PC-9 (cell line): ENCODE measurements at regions not wholly inside any gene's neighbourhood (a gene's known extent, or its start where the extent isn't known, plus 50 kb on each side); places are given as distances from the start of the nearest gene placed in this dataset.

Source experiments
- BruUV-seq: library from RNA; stranded (reverse); fragments of 400-500 nt; replicated peaks from 2 replicates; lab custom pipeline; 2021; lab: Mats Ljungman, UMichigan
- CTCF ChIA-PET: fragments of 300-600 bp; sonication (Branson Sonifier 250); formaldehyde crosslinking; loops from one replicate; lab custom pipeline; 2022; ENCODE audit warnings: antibody characterized with exemption; lab: Charles Lee
- POLR2A ChIA-PET: fragments of 300-600 bp; sonication (Branson Sonifier 250); formaldehyde crosslinking; loops from one replicate; lab custom pipeline; 2022; ENCODE audit warnings: antibody characterized with exemption; ENCODE audit not compliant: unreplicated experiment; lab: Charles Lee
- DNase-seq, 2 experiments: peaks; one replicate each; pipeline versions ENCODE4 v3.0.0 to v3.0.0-alpha.2; 2015 to 2022; ENCODE audit warnings: mixed read lengths in 1 of 2
- H2AFZ ChIP-seq: fragments of 200-600 bp; sonication (generic); 2 replicates; pipeline ENCODE4 v1.8.1; 2017; ENCODE audit warnings: antibody characterized with exemption
- H3F3A ChIP-seq: fragments of 200-600 bp; sonication (generic); 2 replicates; pipeline ENCODE4 v1.8.1; 2017; ENCODE audit warnings: antibody characterized with exemption, mild to moderate bottlenecking, low read depth; ENCODE audit not compliant: insufficient read depth
- H3K27ac ChIP-seq: fragments of 200-600 bp; sonication (generic); 2 replicates; pipeline ENCODE4 v1.6.1; 2016; ENCODE audit warnings: mixed run types
- H3K27me3 ChIP-seq: fragments of 200-600 bp; sonication (generic); 2 replicates; pipeline ENCODE4 v1.6.1; 2016; ENCODE audit warnings: low read depth, mixed run types; ENCODE audit not compliant: insufficient read depth
- H3K36me3 ChIP-seq: fragments of 200-600 bp; sonication (generic); 2 replicates; pipeline ENCODE4 v1.6.1; 2016; ENCODE audit warnings: low read depth, mixed run types
- H3K4me1 ChIP-seq: fragments of 200-600 bp; sonication (generic); replicated peaks from 2 replicates; pipeline ENCODE4 v1.6.1; 2016; ENCODE audit warnings: mixed run types; ENCODE audit not compliant: insufficient read depth
- H3K4me2 ChIP-seq: fragments of 200-600 bp; sonication (generic); 2 replicates; pipeline ENCODE4 v1.6.1; 2017; ENCODE audit warnings: mixed run types
- H3K4me3 ChIP-seq: fragments of 200-600 bp; sonication (generic); 2 replicates; pipeline ENCODE4 v1.6.1; 2016; ENCODE audit warnings: mixed run types
- H3K79me2 ChIP-seq: fragments of 200-600 bp; sonication (generic); 2 replicates; pipeline ENCODE4 v1.6.1; 2017; ENCODE audit warnings: low read depth, mixed run types
- H3K9me2 ChIP-seq: fragments of 200-600 bp; sonication (generic); 2 replicates; pipeline ENCODE4 v1.8.1; 2017; ENCODE audit warnings: mild to moderate bottlenecking; ENCODE audit not compliant: insufficient read depth
- H3K9me3 ChIP-seq: fragments of 200-600 bp; sonication (generic); 2 replicates; pipeline ENCODE4 v1.8.1; 2016; ENCODE audit warnings: low read depth; ENCODE audit not compliant: insufficient read depth
- H4K20me1 ChIP-seq: fragments of 200-600 bp; sonication (generic); 2 replicates; pipeline ENCODE4 v1.8.1; 2017; ENCODE audit not compliant: insufficient read depth
- EZH2 ChIP-seq: fragments of 200-600 bp; sonication (generic); IDR thresholded peaks from 2 replicates; pipeline ENCODE4 v1.8.0; 2017; ENCODE audit warnings: antibody characterized with exemption, low read depth
- intact Hi-C: fragments of 100-400 bp; cut with micrococcal nuclease; formaldehyde crosslinking; loops from one replicate; pipeline ENCODE4 v1.10.0; 2022; ENCODE audit not compliant: unreplicated experiment
- TF ChIP-seq, protein P1 (sequence below): fragments of 200-600 bp; sonication (generic); conservative IDR thresholded peaks from 2 replicates; pipeline ENCODE4 v1.6.1; 2017; ENCODE audit warnings: mixed run types, antibody characterized with exemption, mild to moderate bottlenecking, moderate library complexity

DNA sequence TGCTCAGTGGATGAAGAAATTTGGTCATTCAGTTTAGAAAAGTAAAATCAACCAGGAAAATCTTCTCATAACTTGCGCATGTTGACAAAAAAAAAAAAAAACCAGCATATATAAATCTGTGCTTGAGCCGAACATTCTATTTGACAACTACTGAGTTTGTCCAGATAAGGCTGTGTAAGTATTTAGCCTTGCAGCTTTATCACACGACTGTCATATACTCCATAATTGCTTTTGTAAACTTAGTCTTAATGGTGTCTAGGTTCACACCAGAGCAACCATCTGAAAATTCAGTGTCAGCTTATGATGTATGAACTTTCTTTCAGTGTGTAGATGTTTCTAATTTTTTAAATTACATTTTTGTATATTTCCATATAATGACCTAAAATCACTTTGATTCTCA is 1173.8 kb upstream of the TMPRSS15 start:
- no peak for TF ChIP-seq EZH2
- TF ChIP-seq, protein P1, sequence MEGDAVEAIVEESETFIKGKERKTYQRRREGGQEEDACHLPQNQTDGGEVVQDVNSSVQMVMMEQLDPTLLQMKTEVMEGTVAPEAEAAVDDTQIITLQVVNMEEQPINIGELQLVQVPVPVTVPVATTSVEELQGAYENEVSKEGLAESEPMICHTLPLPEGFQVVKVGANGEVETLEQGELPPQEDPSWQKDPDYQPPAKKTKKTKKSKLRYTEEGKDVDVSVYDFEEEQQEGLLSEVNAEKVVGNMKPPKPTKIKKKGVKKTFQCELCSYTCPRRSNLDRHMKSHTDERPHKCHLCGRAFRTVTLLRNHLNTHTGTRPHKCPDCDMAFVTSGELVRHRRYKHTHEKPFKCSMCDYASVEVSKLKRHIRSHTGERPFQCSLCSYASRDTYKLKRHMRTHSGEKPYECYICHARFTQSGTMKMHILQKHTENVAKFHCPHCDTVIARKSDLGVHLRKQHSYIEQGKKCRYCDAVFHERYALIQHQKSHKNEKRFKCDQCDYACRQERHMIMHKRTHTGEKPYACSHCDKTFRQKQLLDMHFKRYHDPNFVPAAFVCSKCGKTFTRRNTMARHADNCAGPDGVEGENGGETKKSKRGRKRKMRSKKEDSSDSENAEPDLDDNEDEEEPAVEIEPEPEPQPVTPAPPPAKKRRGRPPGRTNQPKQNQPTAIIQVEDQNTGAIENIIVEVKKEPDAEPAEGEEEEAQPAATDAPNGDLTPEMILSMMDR = no peak
- Histone ChIP-seq H3K4me3 (no peak overlapping the region), H3F3A (no peaks in the 10 kb centered on the region), H3K79me2 (no peaks in the 10 kb centered on the region), H3K4me2 (no peak overlapping the region), H3K4me1 (no peaks in the 10 kb centered on the region), H4K20me1 (no peaks in the 10 kb centered on the region), H3K9me2 (no peaks in the 10 kb centered on the region), H3K27me3 (no peaks in the 10 kb centered on the region), H3K36me3 (no peaks in the 10 kb centered on the region), H3K27ac (no peak overlapping the region), H2AFZ (no peak overlapping the region), H3K9me3 (no peaks in the 10 kb centered on the region)
- BruUV-seq = no TSS peak
- no peak for DNase-seq
- ChIA-PET POLR2A (no interaction called here), CTCF (no interaction called here)
- intact Hi-C loops = no loop called here

DNA sequence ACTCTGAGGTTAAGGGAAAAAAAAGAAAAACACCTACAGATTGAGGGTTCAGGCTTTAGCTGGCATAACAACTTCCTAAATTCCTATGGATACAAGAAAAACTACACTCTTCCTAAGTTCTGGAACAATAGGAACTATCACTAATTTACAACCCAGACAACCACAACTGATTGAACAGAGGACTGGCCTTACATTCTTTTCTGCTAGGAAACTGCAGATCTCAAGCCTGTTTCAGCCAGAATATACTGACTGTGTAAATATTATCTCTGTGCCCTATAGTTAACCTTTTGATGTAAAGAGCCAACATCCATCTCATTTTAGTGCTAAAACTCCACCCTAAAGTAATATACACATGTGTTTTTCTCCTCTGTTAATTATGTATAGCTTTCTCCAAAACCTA is 1186.5 kb upstream of the TMPRSS15 start:
- ChIA-PET POLR2A (no interaction called here), CTCF (no interaction called here)
- no peaks in the 10 kb centered on the region for H3K27me3 ChIP-seq
- H3K27ac ChIP-seq = no peak overlapping the region
- BruUV-seq = no TSS peak
- H3K9me3 ChIP-seq = no peaks in the 10 kb centered on the region
- no peaks in the 10 kb centered on the region for H3K4me1 ChIP-seq
- no peaks in the 10 kb centered on the region for H4K20me1 ChIP-seq
- H3K79me2 ChIP-seq = no peaks in the 10 kb centered on the region
- TF ChIP-seq, protein P1 = no peak
- TF ChIP-seq EZH2 = no peak
- DNase-seq = no peak
- no peaks in the 10 kb centered on the region for H3K9me2 ChIP-seq
- no peaks in the 10 kb centered on the region for H3F3A ChIP-seq
- no peak overlapping the region for H3K4me2 ChIP-seq
- H3K36me3 ChIP-seq = no peaks in the 10 kb centered on the region
- intact Hi-C loops = no loop called here
- H2AFZ ChIP-seq = no peak overlapping the region
- no peak overlapping the region for H3K4me3 ChIP-seq

DNA sequence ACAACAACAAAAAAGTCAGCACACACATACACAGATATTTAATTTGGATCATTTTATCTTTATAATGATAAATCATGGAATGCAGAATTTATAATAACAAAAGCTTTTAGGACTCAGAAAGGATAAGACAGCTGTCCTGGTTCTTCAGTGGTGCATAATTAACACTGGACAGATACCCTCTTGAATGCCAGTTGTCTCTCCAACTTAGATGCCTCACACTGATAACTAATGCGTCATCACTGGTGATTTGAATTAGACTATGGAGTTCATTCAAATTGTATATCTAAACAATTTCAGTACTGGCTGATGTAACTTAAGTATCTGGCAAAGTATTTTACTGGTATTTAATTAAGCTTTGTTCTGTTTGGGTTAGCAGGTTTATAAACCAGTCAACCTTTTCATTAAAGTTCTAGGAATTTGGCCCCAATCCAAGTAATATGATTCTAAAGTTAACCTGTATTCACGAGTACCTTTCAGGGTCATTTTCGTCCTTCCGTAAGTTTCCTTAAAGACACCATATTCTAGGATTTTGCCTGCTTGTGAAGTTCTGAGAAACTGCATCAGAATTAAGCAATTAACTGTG is 1199.5 kb upstream of the TMPRSS15 start:
- no peaks in the 10 kb centered on the region for H3K4me1 ChIP-seq
- H3K79me2 ChIP-seq = no peaks in the 10 kb centered on the region
- H3K36me3 ChIP-seq = no peaks in the 10 kb centered on the region
- ChIA-PET POLR2A (no interaction called here), CTCF (no interaction called here)
- no peak for DNase-seq
- TF ChIP-seq EZH2 = no peak
- TF ChIP-seq, protein P1 = no peak
- no peaks in the 10 kb centered on the region for H3F3A ChIP-seq
- H3K9me2 ChIP-seq = no peaks in the 10 kb centered on the region
- no peak overlapping the region for H3K4me3 ChIP-seq
- H3K4me2 ChIP-seq = no peak overlapping the region
- no peaks in the 10 kb centered on the region for H4K20me1 ChIP-seq
- no peak overlapping the region for H3K27ac ChIP-seq
- no peaks in the 10 kb centered on the region for H3K9me3 ChIP-seq
- no peaks in the 10 kb centered on the region for H3K27me3 ChIP-seq
- no TSS peak for BruUV-seq
- no peak overlapping the region for H2AFZ ChIP-seq
- intact Hi-C loops = no loop called here
